Skeletal muscle tissue (tissue), 3 donors: ENCODE measurements at regions not wholly inside any gene's neighbourhood (a gene's known extent, or its start where the extent isn't known, plus 50 kb on each side); places are given as distances from the start of the nearest gene placed in this dataset.

Experiments used
- H3K27ac ChIP-seq: one replicate; pipeline ENCODE4 v1.7.0; 2013; ENCODE audit warnings: mild to moderate bottlenecking, low read depth, low read length, inconsistent platforms
- H3K27me3 ChIP-seq, 3 donors: one replicate each; pipeline ENCODE4 v1.7.0; 2013; ENCODE audit warnings: low read length in 3 of 3; ENCODE audit not compliant: control insufficient read depth in 3 of 3, insufficient read depth in 3 of 3
- H3K36me3 ChIP-seq, 3 donors: one replicate each; pipeline ENCODE4 v1.7.0; 2013; ENCODE audit warnings: low read length in 3 of 3; ENCODE audit not compliant: control insufficient read depth in 3 of 3, insufficient read depth in 3 of 3
- H3K4me1 ChIP-seq, 3 donors: one replicate each; pipeline ENCODE4 v1.7.0; 2013; ENCODE audit warnings: low read length in 3 of 3, mild to moderate bottlenecking in 3 of 3; ENCODE audit not compliant: control insufficient read depth in 3 of 3, insufficient read depth in 3 of 3
- H3K4me3 ChIP-seq, 3 donors: one replicate each; pipeline ENCODE4 v1.7.0; 2013; ENCODE audit warnings: low read length in 3 of 3
- H3K9ac ChIP-seq, 3 donors: one replicate each; pipeline ENCODE4 v1.7.0; 2013; ENCODE audit warnings: low read length in 3 of 3, mild to moderate bottlenecking in 3 of 3, moderate library complexity in 2 of 3, low read depth in 1 of 3
- H3K9me3 ChIP-seq, 3 donors: one replicate each; pipeline ENCODE4 v1.7.0; 2013; ENCODE audit warnings: low read length in 3 of 3; ENCODE audit not compliant: control insufficient read depth in 3 of 3
- donor health status: Osteomylitis.

DNA sequence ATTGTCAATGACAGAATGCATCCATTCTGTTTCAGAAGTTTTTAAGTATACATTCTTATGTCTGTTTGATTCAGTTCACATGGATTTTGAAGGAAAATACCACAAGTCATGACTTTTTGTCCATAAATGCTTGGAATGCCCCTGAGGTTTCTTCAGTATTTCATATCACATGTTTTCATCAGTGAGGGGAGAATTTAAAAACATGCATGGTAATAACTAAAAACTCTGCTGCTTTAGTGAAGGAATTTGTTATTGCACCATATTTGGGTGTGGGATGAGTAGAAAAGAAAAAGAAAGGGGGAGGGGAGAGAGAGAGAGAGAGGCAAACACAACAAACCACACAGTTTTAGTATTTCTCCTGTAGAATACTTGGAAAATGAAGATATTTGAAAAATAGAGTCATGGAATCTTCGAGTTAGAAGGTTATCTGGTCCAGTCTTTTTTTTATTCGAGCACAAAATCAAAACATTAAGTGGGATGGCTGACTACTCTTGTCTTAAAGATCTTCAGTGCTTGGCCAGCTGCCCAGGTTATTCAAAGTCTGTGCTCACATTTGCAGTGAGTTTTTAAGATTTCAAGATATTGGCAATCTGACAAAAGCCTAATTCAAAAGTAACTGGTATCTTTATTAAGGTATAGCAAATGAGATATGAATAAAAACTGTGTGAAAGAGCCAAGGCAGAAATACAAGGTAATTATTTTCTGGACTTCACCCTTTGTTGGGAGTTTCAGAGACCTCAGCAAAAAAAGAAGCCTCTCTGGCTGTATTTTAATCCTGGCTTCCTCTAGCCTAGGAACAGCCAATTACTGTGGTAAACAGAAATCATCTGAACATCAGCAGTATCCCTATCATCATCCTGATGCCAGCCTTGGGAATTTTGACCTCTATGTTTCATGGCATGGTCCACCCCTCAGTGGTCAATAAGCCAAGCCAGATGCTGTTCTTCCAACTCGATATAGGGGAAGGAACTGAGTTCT is 687.9 kb upstream of the CITED2 start:
- H3K9ac ChIP-seq = no peak overlapping the region
- no peak overlapping the region for H3K4me3 ChIP-seq
- H3K9me3 ChIP-seq = no peaks in the 10 kb centered on the region
- H3K36me3 ChIP-seq = no peaks in the 10 kb centered on the region
- no peaks in the 10 kb centered on the region for H3K27me3 ChIP-seq
- H3K4me1 ChIP-seq = peaks cover 0 to 6% (median 4%) of the 10 kb centered on the region in 3 donors
- peak overlapping the region; percentile 44 for H3K27ac ChIP-seq

DNA sequence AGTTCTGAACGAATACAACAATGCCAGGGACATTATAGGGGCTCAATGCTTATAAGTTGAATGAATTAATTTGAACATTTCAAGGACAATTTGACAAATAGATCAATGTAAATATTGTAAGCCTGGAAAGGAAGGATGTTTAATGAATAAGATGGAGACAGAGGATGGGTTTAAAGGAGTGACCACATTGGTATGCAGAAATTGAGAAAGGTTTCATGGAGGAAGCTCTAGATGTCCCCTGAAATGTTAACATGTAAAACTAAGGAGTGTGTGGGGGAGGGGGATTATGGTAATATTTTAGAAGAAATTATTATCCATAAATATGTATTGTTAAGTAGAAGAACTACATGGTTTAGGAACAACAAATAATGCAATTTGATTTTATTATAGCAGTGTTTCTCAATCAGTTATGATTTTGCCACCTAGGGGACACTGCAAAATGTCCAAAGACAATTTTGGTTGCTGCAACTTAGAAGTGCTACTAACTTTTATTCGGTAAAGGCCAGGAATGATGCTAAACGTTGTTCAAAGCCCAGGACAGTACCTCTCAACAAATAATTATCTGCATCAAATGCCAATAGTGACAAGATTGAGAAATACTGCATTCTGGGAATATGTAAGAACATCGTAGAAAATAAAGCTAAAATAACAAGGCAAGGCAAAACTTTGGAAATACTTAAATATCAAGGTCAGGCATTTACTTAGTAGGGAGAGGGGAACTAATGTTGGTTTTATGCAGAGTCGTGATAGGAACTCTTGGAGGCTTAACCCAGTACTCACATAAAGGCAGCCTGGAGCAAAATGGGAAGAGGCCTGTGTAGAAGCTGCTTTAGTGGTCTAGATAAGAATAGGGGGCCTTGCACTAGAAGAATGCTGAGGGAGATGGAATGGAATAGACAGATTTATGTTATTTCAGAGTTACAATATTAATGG is 686.9 kb upstream of the CITED2 start:
- no peaks in the 10 kb centered on the region for H3K27me3 ChIP-seq
- H3K4me3 ChIP-seq = no peak overlapping the region
- no peaks in the 10 kb centered on the region for H3K9me3 ChIP-seq
- no peaks in the 10 kb centered on the region for H3K36me3 ChIP-seq
- H3K9ac ChIP-seq = no peak overlapping the region
- H3K4me1 ChIP-seq = peaks cover 0 to 6% (median 4%) of the 10 kb centered on the region in 3 donors
- H3K27ac ChIP-seq = no peak overlapping the region

DNA sequence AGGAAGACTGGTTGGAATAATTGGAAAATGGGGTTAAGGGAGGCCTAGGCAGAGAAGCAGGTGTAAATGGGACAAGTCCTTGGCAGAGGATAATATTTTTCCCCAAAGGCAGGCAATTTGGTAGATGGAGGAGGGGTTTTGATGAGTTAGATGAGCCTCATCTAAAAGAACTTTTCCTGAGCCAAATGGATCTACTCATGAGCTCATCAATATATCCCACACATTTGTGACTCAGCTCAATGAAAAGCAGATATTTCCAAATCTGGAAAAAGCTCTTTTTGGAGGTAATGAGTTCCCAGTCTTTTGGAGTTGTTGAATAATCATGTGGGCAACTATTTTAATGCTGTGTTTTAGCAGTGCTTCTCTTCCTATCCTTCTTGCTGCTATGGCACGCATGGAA is 685.5 kb upstream of the CITED2 start:
- Histone ChIP-seq H3K27me3 (no peaks in the 10 kb centered on the region), H3K36me3 (no peaks in the 10 kb centered on the region), H3K9me3 (no peaks in the 10 kb centered on the region), H3K4me1 (peaks cover 0 to 6% (median 4%) of the 10 kb centered on the region in 3 donors), H3K9ac (no peak overlapping the region), H3K4me3 (no peak overlapping the region), H3K27ac (no peak overlapping the region)

- Histone ChIP-seq H3K27ac (no peak overlapping the region), H3K4me3 (no peak overlapping the region), H3K4me1 (peaks cover 0 to 6% (median 4%) of the 10 kb centered on the region in 3 donors), H3K9ac (no peak overlapping the region), H3K36me3 (no peaks in the 10 kb centered on the region), H3K27me3 (no peaks in the 10 kb centered on the region), H3K9me3 (no peaks in the 10 kb centered on the region)
These were observed 684.4 kb upstream of the CITED2 start for GRCh38 chr6:140058863-140059262.

- H3K4me1 ChIP-seq = no peaks in the 10 kb centered on the region
- H3K9me3 ChIP-seq = no peaks in the 10 kb centered on the region
- H3K27me3 ChIP-seq = no peaks in the 10 kb centered on the region
- H3K27ac ChIP-seq = no peak overlapping the region
- no peaks in the 10 kb centered on the region for H3K36me3 ChIP-seq
- H3K9ac ChIP-seq = no peak overlapping the region
- no peak overlapping the region for H3K4me3 ChIP-seq
These were observed 678.6 kb upstream of the CITED2 start for GRCh38 chr6:140052736-140053729.

DNA sequence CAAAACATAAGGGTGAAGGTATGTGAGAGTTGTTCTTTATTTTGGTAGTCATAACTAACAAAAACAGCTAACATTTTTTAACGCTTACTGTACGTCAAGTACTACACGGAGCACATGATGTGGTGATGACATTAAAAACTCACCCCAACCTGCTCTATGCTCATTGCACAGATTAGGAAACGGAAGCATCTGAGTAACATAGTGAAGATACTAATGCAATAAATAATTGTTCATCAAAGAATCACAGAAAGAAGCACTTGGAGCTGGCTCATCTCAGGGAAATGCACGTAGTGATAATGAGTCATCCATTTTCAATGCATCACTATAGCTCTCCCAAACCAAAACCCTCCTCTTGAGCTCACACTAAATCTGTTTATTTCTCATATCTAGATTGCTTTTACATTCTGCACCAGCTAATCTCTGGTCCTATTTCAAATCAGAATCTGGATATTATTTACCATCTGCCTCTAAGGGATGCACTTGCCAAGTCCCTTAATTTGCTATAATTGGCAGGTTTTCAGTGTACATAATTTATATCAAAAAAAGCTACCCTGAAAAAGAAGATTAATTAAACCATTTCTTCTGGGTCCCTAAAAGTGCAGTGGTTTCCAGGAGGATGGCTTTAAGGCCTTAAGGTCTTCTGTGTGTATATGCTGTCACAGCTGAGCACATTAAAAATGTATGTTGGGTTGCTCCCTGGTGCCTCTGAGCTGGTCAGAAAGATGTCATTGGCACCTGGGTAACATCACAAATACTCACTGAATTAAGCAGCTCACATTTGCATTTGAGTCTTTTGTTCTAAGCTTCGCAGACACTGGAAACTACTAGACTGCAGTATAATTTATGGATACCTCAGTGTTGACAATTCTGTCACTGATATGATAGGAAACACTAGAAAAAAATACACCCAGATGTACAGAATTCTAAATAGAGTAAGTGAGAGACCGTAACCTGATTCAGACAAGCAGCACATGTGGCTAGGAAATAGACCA is 677.4 kb upstream of the CITED2 start:
- no peak overlapping the region for H3K9ac ChIP-seq
- H3K27ac ChIP-seq = no peak overlapping the region
- H3K36me3 ChIP-seq = no peaks in the 10 kb centered on the region
- no peaks in the 10 kb centered on the region for H3K9me3 ChIP-seq
- H3K4me1 ChIP-seq = no peaks in the 10 kb centered on the region
- no peaks in the 10 kb centered on the region for H3K27me3 ChIP-seq
- H3K4me3 ChIP-seq = no peak overlapping the region

GRCh38 chr6:140050101-140050995 is 675.9 kb upstream of the CITED2 start:
- H3K4me1 ChIP-seq = no peaks in the 10 kb centered on the region
- no peaks in the 10 kb centered on the region for H3K27me3 ChIP-seq
- H3K9me3 ChIP-seq = no peaks in the 10 kb centered on the region
- no peaks in the 10 kb centered on the region for H3K36me3 ChIP-seq
- no peak overlapping the region for H3K4me3 ChIP-seq
- H3K27ac ChIP-seq = peak overlapping the region; percentile 41
- no peak overlapping the region for H3K9ac ChIP-seq

DNA sequence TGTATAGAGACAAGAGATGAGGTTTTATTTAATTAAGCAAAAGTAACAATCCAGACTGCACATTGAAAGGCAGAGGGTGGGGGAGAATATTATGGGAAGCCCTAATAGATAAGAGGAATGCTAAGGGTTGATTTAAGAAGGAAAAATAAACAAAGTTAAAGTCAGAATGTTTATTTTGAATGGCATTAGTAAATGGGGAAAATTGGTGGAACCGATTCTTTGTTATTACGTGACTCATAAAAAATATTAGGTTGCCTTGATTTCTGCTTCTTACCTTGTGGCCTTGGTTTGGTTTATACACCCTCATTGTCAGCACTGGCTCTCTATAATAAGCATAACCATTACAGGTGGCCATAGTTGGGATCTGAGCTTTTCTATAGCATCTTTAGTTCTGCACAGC is 674.8 kb upstream of the CITED2 start:
- no peak overlapping the region for H3K9ac ChIP-seq
- no peak overlapping the region for H3K27ac ChIP-seq
- H3K27me3 ChIP-seq = no peaks in the 10 kb centered on the region
- no peak overlapping the region for H3K4me3 ChIP-seq
- peaks cover 0 to 4% (median 0%) of the 10 kb centered on the region in 3 donors for H3K4me1 ChIP-seq
- no peaks in the 10 kb centered on the region for H3K9me3 ChIP-seq
- no peaks in the 10 kb centered on the region for H3K36me3 ChIP-seq
